SIG-M5 treated with dmso at 0.1 percent for 504 hours (cell line): ENCODE measurements at regions not wholly inside any gene's neighbourhood (a gene's known extent, or its start where the extent isn't known, plus 50 kb on each side); places are given as distances from the start of the nearest gene placed in this dataset.
A peak's percentile ranks its signal among the peaks of the same experiment; 100 is the strongest.

ENCODE experiments used
- DNase-seq: peaks from one replicate; lab custom pipeline; 2025; ENCODE audit not compliant: unreplicated experiment; lab: John Stamatoyannopoulos, UW

GRCh38 chr3:179503152-179503551 lies 51.9 kb upstream of the GNB4 start:
- DNase-seq: no peak

GRCh38 chr3:179503640-179504039 lies 52.4 kb upstream of the GNB4 start:
- DNase-seq: peak; percentile 38

GRCh38 chr3:179504371-179504770 lies 53.1 kb upstream of the GNB4 start:
- DNase-seq: no peak

- no peak for DNase-seq
Measured at GRCh38 chr3:179505534-179505933, 54.3 kb upstream of the GNB4 start.

GRCh38 chr3:179506792-179507191 lies 55.5 kb upstream of the GNB4 start:
- no peak for DNase-seq

GRCh38 chr3:179509701-179510100 lies 53.0 kb upstream of the ACTL6A start:
- no peak for DNase-seq

GRCh38 chr3:179510496-179510895 lies 52.2 kb upstream of the ACTL6A start:
- DNase-seq: no peak

GRCh38 chr3:179512378-179512777 lies 50.3 kb upstream of the ACTL6A start:
- no peak for DNase-seq
